ENCODE measurements at regions not wholly inside any gene's neighbourhood (a gene's known extent, or its start where the extent isn't known, plus 50 kb on each side); places are given as distances from the start of the nearest gene placed in this dataset.
"Not testable (repeated sequence)": the region's sequence is repeated elsewhere in the genome, so short reads cannot be mapped to it uniquely, and the experiment has no call there.

DNA sequence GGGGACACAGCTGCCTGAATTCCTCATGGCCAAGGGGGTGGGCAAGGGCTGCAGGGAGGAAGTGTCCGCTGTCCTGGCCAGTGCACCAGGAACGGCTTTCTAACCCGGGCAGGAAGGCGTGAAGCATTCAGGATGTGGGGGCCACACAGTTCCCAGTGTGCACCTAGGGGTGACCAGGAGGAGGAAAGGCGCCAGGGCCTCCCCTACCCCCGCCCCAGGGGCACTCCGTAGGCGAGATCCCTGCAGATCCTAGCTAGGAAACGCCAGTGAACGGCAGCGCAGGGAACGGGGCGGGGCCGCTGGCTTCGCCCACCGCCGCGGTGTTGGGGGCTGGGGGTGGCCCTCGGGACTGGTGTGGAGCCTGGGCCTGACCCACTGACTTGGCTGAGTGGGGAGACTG lies 199.6 kb downstream of the USP22 start:
- TF ChIP-seq EZH2 (IDR thresholded peaks at IDR 0.05; ENCODE audit: insufficient read depth, poor library complexity, severe bottlenecking); EZH2phosphoT487 (IDR thresholded peaks at IDR 0.05; ENCODE audit: insufficient read depth, low read depth): not testable (repeated sequence)

Data from GM23248 (cell line).